Stimulated activated CD4-positive, alpha-beta T cell treated with anti-CD3 and anti-CD28 coated beads, TNF-alpha, amount 100 ng/mL, for 1 hour (primary cell): ENCODE measurements at regions not wholly inside any gene's neighbourhood (a gene's known extent, or its start where the extent isn't known, plus 50 kb on each side); places are given as distances from the start of the nearest gene placed in this dataset.

Experiments
- DNase-seq, 3 donors: peaks; one replicate each; pipeline ENCODE4 v3.0.0-alpha.2; 2020; ENCODE audit warnings: low read depth in 3 of 3, low spot score in 1 of 3

DNA sequence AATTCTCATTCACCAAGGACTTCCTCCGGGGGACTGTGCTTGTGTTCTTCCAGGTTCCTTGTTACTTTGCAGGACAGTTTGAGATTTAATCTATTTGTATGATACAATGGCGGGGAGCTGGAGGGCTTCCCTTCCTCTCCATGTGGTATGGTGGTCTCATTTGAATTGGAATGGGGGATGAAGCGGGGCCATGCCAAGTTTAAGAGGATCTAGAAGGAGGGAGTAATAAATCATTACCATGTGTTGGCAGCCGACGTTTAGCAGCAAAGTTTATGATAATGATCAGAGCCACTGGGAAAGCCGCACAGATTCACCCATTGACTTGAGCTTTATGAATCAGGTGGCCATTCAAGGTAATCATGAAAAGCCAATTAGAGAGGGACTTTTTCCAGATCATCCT lies 355.1 kb upstream of the MGMT start:
- no peak for DNase-seq

DNA sequence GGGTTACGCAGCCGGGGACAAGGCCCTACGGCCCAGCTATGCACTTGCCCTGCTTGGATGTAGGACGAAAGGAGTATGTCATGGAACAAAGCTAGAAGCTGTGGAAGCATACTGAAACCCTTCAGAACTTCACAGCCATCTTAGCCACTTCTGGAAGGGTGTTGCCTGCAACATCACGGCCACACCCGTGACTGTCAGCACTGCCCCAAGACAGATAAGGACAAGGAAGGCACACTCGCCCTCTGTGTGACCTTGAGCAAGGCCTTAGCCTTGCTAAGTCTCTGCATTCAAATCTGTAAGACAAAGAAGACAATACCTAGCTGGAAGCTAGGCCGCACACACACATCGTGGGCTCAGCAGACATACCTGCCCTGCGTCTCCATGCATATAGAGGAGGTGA lies 352.5 kb upstream of the MGMT start:
- no peak for DNase-seq

DNA sequence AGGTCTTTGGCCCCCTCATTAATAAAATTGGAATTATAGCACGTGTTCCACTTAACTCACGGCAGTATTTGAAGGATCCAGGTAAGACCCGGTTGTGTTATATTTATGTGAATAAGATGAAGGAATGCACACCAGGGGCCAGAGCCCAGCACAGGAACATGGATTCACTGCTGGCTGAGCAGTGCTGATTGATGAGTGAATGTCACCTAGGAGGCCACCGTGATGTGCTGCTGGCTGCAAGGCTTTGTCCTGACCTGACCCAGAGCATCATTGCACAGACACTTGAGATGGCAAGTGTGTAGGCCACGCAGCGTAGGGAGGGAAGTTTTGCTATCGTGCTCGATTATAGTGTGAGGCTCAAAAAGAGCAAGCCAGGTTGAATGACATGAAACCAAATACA lies 350.7 kb upstream of the MGMT start:
- no peak for DNase-seq

DNA sequence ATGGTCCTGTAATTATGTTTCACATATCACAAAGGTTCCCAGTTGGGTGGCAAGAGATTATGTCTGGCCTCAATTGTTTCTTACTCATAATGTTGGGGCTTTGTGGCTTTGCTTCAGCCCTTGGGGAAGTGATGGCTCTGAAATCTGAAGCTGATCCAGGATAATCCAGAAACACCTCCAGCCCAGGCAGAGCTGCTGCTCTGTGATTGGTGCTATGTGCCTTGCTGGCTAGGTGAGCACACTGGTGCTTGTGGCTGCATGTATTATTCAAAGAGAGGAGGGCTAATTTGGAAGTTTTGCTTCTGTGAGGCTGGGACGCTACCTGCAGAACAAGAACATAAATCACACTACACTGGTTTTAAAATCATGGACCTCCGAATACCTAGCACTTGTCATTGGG lies 346.6 kb upstream of the MGMT start:
- no peak for DNase-seq

DNA sequence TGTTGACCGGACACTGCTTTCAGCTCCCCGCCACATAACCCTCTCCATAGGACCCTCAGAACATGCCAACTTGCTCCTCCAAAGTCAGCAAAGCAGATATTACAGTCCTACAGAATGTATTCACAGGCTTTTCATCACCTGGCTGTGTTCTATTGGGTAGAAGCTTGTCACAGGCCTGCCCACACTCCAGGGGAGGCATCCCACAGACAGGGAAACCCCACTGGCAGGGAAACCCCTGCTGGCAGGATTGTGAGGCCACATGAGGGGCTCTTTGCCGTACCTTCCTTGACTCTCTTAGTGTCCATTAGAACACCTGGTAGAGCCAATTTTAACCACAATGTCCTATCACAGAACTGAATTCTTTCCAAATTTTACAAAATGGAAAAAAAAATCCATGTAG lies 344.2 kb upstream of the MGMT start:
- no peak for DNase-seq

DNA sequence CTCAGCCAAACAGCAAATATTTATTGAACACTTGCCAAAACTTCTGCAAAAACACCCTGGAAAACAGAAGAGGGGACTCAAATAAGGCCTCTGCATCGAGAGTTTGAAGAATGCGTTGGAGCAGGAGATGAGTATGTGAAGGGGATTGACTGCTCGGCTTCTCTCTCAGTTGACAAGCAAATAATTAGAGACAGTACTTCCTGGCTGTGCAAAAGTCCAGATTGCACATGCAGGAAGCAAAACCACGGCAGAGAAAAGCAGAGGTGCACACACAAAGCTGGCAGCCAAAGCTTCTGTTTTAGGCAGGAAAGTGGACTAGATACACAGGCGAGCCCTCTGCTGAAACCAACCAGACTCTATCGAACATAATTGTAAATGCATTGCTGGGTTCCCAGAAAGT lies 343.6 kb upstream of the MGMT start:
- DNase-seq = no peak

DNA sequence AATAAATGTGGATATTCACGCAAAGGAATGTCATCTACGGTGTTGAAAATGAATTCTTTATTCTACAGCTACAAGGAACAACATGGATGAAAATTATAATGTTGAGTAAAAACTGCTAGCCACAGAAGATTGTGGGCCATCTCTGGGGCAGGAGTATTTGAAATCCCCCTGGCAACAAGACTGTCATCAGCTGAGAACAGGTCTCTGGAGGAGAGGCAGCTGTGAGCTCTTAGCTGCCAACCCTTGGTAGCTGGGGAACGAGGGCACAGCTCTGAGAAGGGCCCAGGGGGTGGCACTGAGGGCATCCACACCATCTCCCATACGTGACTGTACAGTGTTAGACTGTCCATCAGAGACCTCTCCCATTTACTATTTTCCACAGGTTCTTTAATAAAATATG lies 340.1 kb upstream of the MGMT start:
- DNase-seq = no peak

DNA sequence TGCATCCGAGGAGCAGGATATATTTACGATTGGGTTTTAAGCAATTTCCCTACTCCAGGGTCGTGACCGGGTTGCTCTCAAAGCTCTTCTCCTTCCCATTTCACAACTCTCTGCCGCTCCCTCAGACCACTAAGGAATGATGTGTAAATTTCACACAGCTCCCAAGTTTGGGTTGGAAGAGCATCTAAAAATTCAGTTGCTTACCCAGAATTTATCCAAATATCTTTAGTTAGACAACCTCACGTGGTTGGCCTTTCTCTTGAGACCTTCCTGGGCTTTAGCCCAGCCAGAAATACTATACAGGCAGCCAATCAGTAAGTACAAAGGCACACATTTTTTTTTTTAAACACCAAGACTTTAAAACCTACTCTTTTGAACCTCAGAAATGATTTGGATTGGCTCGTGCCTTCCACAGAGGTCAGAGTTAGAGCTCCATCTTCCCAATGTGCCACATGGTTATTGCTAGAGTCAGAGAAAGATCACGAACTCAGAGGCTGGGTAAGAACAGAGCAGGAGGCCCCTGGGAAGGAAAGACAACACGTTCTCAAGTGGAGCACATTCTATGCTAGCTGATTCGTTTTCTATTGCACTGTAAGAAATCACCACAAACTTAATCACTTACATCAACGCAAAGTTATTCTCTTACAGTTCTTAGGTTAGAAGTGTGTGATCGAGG lies 335.4 kb upstream of the MGMT start:
- no peak for DNase-seq

DNA sequence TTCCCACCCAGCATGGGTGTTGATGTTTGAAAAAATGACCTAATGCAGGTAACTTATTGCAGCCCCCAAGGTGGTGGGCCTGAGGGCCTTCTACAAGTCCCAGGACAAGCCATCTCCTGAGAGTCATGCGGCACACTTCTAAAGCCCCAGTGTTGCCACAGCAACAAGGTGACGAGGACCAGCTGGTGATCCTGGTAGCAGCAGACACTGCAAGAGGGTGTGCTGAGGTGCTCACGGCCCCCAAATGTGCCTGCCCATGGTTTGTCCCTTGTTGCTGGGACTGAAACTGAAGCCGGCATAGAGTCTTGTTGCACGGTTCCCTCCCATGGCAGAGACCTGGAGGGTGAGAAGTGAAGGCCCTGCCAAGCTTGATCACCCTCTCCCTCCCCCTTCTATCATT lies 333.2 kb upstream of the MGMT start:
- no peak for DNase-seq

DNA sequence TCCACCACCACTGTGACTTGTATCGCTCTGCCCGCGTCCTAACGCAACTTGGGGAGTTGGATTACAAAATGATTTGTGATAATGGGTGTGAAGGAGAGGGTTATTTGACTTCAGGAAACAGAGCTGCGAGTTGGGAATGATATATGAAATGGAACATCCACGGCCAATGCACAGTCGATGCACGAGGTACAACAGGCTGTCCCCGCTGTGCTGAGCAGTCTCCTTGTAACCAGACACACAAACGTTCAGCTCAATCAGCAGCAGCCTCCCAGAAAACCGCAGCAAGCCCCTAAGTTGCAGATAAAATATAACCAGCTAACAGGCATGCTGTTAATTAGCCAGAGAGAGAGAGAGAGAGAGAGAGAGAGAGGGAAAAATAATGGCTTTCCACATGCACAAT lies 332.7 kb upstream of the MGMT start:
- no peak for DNase-seq

DNA sequence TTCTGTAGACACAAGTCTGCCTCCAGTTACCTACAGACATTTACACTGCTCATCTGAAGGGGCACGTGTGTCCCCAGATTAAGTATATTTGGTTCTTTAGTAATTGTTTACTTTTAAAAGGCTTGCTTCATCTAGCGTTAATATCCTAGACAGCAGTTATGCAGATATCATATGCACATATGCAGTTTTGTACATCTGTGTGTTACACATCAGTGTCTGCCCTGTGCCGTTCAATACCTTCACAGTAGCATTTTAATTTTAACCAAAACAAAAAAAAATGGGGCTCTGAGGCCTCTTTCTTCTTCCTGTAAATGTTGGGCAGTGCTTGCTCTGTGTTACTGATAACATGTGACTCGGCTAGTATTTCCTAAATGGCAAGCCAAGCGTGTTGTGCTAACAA lies 331.4 kb upstream of the MGMT start:
- no peak for DNase-seq

DNA sequence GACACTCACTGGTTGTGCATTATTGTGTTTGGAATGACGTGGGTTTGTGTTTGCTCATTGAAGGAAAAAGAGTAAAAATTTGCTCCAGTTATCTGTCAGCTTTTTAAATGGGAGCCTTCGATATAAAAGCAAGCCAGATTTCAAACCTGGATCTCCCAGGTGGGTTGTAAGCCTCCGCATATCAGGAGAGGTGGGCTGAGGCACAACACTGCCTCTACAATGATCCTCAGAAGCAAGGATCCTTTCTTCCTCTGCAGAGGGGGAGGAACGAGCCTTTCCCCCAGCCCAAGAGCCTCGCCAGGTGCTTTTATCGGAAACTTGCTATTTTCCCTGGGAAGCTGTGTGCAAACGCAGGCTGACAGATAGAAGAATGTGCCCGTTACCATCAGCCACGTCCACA lies 331.0 kb upstream of the MGMT start:
- DNase-seq = no peak

DNA sequence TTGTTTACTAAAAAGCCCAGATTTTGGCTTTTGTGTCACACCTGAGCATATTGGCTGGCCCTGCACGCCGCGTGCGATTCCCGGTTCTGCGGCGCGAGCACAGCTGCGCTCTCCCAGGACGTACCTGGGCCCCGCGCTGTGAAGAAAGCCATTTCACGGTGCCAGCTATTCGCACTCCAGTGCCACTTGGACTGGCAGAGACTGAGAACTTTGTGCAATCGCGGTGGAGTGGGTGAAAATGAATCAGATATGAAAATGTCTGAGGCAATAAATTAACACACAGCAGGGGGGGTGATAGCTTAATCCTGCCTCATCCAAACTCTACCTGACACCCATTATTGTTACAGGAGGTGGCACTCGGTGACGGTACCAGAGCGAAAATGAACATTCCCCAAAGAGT lies 330.1 kb upstream of the MGMT start:
- no peak for DNase-seq

DNA sequence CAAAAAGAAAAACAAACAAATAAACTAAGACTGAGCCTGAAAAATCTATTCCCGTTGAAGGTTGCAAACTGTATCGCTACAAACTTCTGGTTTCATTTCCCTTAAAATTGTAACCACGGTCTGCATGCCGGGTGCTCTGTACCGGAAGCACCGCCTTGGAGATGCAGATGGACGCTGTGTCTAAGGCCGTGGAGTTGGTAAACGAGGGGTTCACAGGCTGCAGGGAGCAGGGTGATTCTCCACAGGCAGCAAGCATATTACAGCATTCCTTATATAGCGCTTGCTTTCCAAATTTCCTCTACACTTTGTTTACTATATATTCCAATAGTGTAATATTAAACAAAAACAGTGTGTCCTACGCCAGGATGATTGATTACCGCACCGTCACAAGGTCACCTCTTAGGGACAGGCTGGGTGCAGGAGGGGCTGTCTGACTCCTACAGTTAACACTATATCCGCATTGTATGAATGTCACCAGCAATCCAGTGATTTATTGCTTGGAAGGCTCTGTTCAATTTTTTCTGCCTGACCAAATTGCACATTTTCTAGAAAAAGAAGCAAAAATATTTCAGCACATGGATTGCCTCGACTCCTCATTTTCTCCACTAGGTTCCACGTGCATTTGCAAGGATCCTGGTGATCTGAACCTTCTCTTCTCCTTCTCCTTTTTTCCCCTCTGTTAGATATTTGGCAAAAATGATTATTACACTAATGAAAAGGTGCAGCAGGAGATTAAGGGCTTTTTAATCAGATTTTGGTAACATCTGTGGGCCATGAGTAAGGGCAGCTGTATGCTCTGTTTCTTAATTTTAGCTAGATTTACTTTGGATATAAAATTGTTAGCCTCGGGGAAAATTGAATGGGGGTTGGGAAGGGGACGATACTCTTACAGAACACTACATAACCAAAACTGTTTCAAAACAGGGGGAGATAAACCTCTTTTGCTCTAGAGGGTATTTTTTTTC lies 325.8 kb upstream of the MGMT start:
- no peak for DNase-seq

DNA sequence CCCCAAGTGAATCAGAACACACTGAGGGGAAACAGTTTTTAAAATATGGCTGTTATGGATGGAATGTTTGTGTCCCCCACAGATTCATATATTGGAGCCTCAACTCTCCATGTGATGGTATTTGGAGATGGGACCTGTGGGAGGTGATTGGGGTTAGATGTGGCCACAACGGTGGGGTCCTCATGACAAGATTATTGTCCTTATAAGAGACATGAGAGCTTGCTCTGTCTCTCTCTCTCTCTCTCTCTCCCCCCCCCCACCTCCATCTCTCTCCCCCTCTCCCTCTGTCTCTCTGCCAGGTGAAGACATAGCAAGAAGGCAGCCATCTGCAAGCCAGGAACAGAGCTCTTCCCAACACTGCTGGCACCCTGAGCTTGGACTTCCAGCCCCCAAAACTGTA lies 315.8 kb upstream of the MGMT start:
- DNase-seq = no peak

DNA sequence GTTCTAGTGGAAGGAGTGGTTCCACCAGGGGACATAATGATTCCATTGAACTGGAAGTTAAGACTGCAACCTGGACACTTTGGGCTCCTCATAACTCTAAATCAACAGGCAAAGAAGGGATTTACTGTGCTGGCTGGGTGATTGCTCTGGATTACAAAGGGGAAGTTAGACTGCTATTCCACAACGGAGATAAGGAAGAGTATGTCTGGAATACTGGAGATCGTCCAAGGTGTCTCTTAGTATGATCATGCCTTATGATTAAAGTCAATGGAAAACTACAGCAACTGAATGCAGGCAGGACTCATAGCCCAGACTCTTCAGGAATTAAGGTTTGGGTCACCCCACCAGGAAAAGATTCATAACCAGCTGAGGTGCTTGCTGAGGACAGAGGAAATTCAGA lies 310.6 kb upstream of the MGMT start:
- no peak for DNase-seq

DNA sequence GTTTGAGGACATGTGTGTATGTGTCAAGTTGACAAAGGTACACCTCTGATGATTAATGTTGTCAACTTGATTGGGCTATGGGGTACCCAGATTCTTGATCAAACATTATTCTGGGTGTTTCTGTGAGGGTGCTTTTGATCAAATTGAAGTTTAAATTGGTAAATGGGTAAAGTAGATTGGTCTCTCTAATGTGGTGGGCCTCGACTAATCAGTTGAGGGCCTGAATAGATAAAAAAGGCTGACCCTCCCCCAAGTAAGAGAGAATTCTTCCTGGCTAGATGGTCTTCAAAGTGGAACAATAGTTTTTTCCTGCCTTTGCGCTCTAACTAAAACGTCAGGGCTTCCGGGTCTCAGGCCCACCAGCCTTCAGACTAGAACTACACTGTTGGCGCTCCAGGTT lies 309.9 kb upstream of the MGMT start:
- no peak for DNase-seq

DNA sequence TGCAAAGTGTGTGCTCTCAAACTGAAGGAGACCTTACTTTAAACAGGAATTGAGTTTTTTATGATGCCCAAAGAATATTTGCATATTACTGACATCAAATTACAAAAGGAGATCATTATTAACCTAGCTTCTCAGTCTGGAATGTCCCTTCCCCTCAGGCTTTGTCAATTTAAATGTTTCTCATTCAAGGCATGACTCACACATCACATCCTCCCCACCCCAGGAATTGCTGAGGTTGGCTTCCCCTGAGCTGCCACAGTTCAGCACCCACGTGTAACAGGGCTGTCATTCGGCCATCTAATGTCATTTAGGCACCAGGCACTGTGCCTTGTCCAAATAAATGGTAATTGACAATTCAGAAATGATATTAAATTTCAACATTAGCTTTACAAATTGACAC lies 305.9 kb upstream of the MGMT start:
- DNase-seq = no peak

DNA sequence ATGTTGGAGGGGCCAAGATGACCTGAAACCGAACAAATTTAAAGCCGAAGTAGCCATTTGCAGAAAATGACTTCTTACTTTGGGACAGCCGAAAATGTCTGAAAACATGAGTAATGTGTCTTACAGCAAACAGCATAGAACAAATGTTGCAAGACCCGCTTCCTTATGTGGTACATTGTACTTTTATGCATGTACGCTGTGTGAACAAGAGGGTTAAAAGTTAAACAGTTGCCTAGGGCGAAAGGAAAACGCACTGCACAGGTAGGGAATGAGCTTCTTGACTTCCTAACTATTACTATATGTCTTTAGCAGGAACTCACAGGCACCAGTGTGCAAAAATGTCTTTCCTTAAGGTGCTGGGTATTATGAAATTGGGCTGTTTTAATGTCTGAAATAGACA lies 303.5 kb upstream of the MGMT start:
- no peak for DNase-seq

DNA sequence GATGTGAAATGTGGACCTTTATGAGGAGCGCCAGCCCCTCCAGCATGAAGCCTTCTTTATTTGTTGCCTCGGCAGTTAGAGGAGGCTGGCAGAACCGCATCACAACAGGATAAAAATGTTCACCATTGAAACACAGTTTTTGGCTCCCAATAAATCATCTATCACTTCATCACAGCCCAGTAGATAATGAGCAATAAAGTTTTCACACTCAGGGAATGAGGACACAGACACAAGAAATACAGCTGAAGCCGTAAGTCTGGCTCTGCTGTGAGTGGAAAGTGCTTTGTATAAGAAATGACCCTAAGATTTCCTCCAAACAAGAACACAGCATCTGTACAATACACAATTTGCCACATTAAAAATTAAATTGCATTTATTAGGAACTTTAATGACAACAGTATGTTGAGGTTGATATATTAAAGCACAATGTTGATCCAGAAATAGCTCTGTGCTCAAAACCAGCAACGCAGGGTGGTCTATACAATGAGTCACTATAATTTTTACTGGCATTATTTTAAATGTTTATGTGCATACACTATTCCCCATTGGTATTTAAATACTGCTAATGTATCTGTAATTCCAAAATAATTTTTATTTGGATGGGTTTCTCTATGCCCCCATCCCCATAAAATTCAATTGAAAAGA lies 301.8 kb upstream of the MGMT start:
- no peak for DNase-seq

DNA sequence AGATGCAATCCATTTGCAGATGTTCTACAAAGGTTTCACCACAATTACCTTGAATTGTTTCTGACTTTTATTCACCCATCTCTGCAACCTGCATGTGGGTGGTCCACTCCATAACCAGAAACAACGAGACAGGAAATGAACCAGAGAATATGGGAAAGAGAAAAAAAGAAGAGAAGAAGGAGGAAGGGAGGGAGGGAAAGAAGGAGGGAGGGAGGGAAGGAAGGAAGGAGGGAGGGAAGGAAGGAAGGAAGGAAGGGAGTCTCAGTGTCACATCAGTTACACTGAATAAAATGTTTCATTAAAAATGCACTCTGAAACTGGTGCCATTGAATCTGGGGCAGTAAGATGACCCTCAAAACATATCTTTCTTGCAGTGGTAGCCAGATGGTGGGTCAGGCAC lies 301.3 kb upstream of the MGMT start:
- DNase-seq = no peak

DNA sequence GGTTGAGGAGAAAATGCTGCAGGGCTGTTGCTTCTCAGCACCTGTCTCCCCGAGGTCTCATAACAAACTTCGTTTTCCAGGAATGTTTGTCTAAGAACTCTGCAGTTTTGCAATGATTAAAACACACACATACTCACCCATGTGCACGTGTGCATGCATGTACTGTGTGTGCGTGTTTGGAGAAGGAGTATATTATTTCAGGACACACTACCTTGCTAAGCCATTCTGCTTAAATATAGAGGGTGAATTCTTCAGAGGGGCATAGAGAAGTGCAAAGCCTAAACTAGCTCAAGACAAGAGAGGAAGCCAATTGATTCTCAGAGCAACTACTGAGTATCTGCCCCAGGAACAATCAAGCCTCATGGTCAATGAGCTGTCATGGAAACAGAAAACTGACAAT lies 298.4 kb upstream of the MGMT start:
- no peak for DNase-seq
